Choroid plexus epithelial cell (primary cell): ENCODE measurements at regions not wholly inside any gene's neighbourhood (a gene's known extent, or its start where the extent isn't known, plus 50 kb on each side); places are given as distances from the start of the nearest gene placed in this dataset.

Experiments used
- DNase-seq: peaks from one replicate; pipeline ENCODE4 v3.0.0-alpha.2; 2010; ENCODE audit warnings: low read depth
- H3K4me3 ChIP-seq: 2 replicates; pipeline ENCODE4 v1.5.1; 2011; ENCODE audit warnings: low read depth, mild to moderate bottlenecking, control low read depth, low read length, moderate library complexity
- TF ChIP-seq, protein P1 (sequence below): conservative IDR thresholded peaks from 2 replicates; pipeline ENCODE4 v1.5.1; 2011; ENCODE audit warnings: low read depth, mild to moderate bottlenecking, control low read depth, inconsistent platforms, low read length, moderate library complexity

DNA sequence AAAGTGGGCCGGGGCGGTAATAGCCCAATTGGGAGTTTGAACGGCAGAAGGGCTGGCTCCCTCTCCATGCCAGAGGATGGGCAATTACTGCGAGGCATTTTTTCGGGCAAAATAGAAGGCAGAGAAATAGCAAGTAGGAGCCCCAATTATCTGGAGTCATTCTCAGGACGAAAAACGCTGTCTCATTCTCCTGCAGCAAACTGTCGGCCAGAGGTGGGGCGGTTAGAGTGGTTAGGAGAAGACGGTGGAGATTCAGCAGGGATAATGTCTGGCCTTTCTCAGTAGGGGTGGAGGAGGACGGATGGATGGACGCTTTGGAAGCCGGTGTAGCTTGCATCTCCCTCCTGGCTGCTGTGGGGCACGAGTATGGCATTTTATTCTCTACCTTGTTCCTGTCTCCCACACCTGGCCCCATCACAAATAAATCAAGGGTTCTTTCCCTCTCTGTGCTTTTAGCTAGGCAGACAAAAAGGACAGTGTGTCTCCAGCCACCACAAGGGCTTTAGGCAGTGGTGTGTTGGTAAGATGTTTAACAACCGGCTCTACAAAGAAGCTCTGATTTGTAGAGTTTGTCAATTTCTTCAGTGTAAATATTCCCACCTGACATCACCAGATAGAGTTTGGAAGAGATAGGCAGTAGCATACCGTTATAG lies 140.5 kb upstream of the LHX5 start:
- no peak overlapping the region for H3K4me3 ChIP-seq
- no peak for DNase-seq
- TF ChIP-seq, protein P1, sequence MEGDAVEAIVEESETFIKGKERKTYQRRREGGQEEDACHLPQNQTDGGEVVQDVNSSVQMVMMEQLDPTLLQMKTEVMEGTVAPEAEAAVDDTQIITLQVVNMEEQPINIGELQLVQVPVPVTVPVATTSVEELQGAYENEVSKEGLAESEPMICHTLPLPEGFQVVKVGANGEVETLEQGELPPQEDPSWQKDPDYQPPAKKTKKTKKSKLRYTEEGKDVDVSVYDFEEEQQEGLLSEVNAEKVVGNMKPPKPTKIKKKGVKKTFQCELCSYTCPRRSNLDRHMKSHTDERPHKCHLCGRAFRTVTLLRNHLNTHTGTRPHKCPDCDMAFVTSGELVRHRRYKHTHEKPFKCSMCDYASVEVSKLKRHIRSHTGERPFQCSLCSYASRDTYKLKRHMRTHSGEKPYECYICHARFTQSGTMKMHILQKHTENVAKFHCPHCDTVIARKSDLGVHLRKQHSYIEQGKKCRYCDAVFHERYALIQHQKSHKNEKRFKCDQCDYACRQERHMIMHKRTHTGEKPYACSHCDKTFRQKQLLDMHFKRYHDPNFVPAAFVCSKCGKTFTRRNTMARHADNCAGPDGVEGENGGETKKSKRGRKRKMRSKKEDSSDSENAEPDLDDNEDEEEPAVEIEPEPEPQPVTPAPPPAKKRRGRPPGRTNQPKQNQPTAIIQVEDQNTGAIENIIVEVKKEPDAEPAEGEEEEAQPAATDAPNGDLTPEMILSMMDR, result no peak

DNA sequence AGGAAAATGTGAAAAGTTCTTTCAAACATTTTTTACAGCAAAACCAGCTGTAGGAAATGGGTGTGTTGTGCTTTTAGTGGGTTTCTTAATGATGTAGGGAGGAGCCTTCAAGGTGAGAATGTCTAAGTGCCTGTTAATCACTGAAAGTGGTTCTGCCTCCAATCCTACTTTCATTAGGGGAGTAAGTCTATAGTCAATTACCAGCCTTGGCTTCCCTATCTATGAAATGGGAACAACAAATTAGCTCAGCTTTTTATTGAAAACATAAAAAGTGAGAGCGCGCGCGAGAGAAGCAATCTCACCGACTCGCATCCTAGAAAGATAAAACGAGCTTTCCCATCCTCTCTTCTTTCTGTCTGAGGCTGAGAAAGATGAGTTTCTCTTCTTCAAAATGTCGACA lies 140.0 kb upstream of the LHX5 start:
- DNase-seq, result no peak
- TF ChIP-seq, protein P1, result no peak

DNA sequence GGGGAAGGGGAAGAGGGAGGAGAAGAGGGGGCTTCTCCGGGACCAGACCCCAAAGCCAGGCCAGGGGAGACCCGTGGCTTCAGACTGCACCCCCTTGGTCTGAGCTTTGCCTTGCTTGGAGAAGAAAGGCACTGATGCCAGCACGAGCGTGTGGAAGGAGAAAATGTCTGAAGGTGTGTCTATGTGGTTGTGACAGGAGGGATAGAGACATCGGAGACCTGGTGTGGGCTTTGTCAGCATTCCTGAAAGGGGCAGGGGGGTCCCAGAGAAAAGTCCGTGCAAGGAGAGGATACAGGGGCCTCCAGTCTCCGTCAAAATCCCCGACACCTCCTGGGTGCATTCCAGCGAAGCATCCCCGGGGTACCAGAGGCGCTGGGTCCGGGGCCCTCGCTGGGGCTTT lies 139.0 kb upstream of the LHX5 start:
- no peak overlapping the region for H3K4me3 ChIP-seq
- TF ChIP-seq, protein P1, result no peak
- DNase-seq, result no peak

More for the DNA sequence above, 140.0 kb upstream of the LHX5 start:
- no peak overlapping the region for H3K4me3 ChIP-seq

DNA sequence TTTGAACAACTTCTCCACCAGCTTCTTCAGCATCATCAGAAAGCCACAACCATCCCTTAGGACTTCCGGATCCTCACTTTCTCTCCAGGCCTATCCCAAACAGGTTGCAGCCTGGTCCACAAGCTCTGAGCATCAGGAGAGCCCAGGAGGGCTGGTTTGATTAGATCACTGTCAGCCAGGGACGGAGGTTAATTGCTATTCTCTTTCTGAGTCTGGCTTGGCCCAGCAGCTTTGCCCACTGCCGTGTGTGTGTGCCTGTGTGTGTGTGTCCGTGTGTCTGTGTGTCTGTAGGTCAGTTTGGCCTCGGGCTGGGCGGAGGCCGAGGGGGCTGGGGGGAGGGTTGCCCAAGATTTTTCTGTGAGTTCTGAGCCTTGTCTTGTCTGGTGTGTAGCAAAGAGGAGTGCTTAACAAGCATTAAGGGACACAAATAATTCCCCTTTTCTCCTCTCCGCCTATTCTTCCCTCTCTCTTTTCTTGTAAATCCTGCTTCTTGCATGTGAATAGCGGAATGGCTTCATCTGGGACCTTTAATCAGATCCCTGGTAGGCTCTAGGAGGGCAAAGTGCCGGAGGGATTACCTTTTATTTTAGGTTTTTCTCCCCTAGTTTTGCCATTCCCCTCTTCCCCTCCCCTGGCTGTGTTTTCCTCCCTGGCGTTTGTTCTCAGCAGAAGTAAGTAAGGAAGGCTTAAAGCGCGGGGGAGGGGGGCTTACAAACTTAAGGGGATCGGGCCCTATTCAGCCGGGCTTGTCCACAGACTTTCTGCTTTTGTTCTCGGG lies 138.2 kb upstream of the LHX5 start:
- TF ChIP-seq, protein P1, result no peak
- no peak for DNase-seq
- no peak overlapping the region for H3K4me3 ChIP-seq

DNA sequence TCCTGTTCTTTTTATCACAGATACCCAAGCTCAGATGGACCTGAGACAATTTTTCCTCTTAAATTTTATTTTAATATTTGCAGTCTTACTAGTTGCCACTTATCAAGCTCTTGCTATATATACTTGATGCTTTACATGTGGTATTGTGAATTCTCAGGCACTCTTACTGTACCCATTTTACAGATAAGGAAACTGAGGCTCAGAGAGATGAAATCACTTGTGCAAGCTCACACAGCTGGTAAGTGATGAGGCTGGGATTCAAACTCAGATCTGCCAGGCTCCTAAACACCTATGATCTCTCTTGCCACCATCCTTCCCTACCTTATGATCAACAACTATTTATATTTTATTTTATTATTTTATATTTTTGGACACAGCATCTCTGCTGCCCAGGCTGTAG lies 133.0 kb upstream of the LHX5 start:
- no peak for DNase-seq
- H3K4me3 ChIP-seq, result no peak overlapping the region
- TF ChIP-seq, protein P1, result no peak

DNA sequence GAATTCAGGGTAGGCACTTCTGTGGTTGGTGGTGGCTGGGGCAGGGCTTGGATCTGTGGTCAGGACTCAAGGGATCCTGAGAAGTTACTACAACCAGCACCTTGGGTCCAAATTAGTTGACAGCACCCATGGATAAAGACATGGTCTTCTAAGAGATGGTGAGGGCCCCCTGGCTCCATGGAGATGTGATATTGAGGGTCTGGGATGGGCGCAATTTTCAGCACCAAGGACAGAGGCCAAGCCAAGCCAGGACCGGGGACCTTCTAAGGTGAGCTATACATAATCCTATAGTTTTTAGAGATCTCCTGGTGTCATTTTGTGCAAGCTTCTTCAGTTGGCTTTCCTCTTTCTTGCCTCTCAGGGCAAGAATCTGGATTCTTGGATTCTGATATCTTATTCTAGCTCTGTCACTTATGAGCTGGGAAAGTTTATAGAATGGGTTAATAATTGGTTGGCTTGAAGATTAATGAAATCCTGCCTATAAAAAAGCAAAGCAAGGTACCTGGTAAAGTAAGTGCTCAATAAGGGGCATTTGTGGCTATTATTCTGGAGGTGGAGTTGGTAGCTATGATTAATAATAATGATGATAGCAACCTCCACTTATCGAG lies 130.1 kb upstream of the LHX5 start:
- H3K4me3 ChIP-seq, result no peak overlapping the region
- TF ChIP-seq, protein P1, result no peak
- DNase-seq, result no peak
